HL-60 (cell line): ENCODE measurements at regions not wholly inside any gene's neighbourhood (a gene's known extent, or its start where the extent isn't known, plus 50 kb on each side); places are given as distances from the start of the nearest gene placed in this dataset.

Source experiments
- DNase-seq, 2 experiments: peaks; one replicate each; pipeline ENCODE4 v3.0.0-alpha.2; 2010 to 2020; ENCODE audit warnings: low read depth in 1 of 2, low spot score in 1 of 2
- H3K27ac ChIP-seq: fragments of 250-450 bp; sonication (Bioruptor Pico); replicated peaks from 2 replicates; pipeline ENCODE4 v1.5.1; 2020; ENCODE audit warnings: mild to moderate bottlenecking, moderate library complexity
- H3K27me3 ChIP-seq: fragments of 250-450 bp; sonication (Bioruptor Pico); 2 replicates; pipeline ENCODE4 v1.5.1; 2021; ENCODE audit warnings: mild to moderate bottlenecking, moderate library complexity; ENCODE audit not compliant: insufficient read depth, poor library complexity, severe bottlenecking
- H3K4me3 ChIP-seq: replicated peaks from 2 replicates; pipeline ENCODE4 v1.5.1; 2011; ENCODE audit warnings: mild to moderate bottlenecking, control low read depth, low read length; ENCODE audit not compliant: insufficient read depth
- GABPA ChIP-seq: IDR thresholded peaks from 2 replicates; pipeline ENCODE4 v1.6.1; 2012; ENCODE audit warnings: low read depth
- POLR2AphosphoS5 ChIP-seq: IDR thresholded peaks from 2 replicates; pipeline ENCODE4 v1.6.1; 2012; ENCODE audit warnings: low read depth
- SPI1 ChIP-seq: IDR thresholded peaks from 2 replicates; pipeline ENCODE4 v1.6.1; 2012; ENCODE audit warnings: low read depth, mild to moderate bottlenecking, borderline replicate concordance
- TF ChIP-seq, protein P1 (sequence below): IDR thresholded peaks from one replicate; pipeline ENCODE4 v1.5.1; 2011; ENCODE audit warnings: low read length, control low read depth, inconsistent platforms; ENCODE audit not compliant: insufficient read depth
- TF ChIP-seq, protein P2 (sequence below): IDR thresholded peaks from 2 replicates; pipeline ENCODE4 v1.6.1; 2012; ENCODE audit warnings: low read depth; ENCODE audit not compliant: insufficient replicate concordance

DNA sequence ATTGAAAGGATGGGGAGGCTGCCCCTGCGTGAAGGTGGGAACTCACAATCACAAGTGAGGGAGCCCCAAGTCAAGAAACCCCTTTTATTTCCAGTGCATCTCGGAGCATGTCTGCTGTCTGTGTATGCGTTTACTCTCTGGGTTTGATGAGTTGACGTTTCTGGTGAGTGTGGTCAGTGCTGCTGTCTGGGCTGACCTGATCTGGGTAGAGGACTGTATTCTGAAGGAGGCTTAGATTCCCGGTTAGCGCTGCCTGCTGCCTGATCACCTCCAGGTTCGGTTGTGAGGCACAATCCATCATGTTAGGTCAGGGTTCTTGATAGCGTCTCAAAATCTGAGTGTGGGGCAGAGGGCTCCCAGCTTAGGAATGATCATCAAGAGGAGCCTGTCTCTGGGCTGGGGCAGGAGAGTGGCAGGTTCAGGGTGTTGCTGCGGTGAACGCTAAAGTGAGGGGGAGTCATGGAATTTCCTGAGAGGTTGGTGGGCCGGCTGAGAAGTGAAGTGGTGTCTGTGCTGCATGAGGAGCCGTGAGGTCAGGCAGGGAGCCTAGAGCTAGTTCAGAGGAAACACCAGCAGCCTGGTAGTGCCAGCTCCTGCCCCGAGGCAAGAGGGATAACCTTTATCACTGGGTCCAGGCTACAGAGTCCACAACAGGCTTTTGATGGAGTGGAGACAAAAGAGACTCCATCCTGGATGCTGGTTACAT, 225.3 kb upstream of the CST7 start:
- Histone ChIP-seq H3K27ac (no peak overlapping the region), H3K27me3 (no peaks in the 10 kb centered on the region), H3K4me3 (no peak overlapping the region)
- TF ChIP-seq, protein P1, sequence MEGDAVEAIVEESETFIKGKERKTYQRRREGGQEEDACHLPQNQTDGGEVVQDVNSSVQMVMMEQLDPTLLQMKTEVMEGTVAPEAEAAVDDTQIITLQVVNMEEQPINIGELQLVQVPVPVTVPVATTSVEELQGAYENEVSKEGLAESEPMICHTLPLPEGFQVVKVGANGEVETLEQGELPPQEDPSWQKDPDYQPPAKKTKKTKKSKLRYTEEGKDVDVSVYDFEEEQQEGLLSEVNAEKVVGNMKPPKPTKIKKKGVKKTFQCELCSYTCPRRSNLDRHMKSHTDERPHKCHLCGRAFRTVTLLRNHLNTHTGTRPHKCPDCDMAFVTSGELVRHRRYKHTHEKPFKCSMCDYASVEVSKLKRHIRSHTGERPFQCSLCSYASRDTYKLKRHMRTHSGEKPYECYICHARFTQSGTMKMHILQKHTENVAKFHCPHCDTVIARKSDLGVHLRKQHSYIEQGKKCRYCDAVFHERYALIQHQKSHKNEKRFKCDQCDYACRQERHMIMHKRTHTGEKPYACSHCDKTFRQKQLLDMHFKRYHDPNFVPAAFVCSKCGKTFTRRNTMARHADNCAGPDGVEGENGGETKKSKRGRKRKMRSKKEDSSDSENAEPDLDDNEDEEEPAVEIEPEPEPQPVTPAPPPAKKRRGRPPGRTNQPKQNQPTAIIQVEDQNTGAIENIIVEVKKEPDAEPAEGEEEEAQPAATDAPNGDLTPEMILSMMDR = no peak
- TF ChIP-seq, protein P2, sequence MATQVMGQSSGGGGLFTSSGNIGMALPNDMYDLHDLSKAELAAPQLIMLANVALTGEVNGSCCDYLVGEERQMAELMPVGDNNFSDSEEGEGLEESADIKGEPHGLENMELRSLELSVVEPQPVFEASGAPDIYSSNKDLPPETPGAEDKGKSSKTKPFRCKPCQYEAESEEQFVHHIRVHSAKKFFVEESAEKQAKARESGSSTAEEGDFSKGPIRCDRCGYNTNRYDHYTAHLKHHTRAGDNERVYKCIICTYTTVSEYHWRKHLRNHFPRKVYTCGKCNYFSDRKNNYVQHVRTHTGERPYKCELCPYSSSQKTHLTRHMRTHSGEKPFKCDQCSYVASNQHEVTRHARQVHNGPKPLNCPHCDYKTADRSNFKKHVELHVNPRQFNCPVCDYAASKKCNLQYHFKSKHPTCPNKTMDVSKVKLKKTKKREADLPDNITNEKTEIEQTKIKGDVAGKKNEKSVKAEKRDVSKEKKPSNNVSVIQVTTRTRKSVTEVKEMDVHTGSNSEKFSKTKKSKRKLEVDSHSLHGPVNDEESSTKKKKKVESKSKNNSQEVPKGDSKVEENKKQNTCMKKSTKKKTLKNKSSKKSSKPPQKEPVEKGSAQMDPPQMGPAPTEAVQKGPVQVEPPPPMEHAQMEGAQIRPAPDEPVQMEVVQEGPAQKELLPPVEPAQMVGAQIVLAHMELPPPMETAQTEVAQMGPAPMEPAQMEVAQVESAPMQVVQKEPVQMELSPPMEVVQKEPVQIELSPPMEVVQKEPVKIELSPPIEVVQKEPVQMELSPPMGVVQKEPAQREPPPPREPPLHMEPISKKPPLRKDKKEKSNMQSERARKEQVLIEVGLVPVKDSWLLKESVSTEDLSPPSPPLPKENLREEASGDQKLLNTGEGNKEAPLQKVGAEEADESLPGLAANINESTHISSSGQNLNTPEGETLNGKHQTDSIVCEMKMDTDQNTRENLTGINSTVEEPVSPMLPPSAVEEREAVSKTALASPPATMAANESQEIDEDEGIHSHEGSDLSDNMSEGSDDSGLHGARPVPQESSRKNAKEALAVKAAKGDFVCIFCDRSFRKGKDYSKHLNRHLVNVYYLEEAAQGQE = no peak
- TF ChIP-seq POLR2AphosphoS5 = no peak
- no peak for TF ChIP-seq GABPA
- TF ChIP-seq SPI1 = no peak
- DNase-seq = no peak

DNA sequence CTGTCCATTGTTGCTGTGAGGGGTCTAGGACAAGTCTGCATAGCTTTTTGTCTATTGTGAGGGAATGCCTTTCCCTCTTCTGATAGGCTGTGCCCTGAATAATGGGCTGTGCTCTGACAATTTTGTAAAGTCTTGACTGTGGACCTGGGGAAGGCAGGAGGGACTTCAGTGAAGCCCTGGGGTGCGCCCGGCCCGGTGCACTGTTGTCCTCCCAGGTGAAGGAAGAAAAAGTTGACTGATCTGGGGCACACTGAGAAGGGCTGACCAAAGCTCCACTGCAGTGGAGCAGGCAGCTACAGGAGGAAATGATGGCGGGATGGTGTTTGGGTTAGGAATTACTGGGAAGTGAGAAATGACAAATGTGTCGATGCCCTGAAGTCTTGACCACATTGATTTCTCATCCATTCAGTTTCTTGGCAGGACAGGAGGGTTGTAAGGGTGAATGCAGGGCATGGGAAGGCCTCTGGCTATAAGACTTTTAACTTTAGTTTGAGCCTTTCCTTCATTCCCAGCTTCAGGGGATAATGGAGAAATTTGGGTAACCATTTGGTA, 224.0 kb upstream of the CST7 start:
- no peak overlapping the region for H3K27ac ChIP-seq
- DNase-seq = no peak
- TF ChIP-seq, protein P1 = no peak
- TF ChIP-seq, protein P2 = no peak
- TF ChIP-seq SPI1 (no peak), GABPA (no peak), POLR2AphosphoS5 (no peak)

DNA sequence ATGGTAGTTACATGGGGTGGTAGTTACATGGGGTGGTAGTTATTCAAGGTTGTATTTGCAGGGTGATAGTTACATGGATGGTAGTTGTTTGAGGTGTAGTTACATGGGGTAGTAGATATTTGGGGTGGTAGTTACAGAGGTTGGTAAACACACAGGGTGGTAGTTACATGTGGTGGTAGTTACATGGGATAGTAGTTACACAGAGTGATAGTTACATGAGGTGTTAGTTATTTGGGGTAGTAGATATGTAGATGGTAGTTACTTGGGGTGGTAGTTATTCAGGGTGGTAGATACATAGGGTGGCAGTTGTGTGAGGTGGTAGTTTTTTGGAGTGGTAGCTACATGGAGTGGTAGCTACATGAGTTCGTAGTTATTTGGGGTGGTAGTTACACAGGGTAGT, 221.3 kb upstream of the CST7 start:
- Histone ChIP-seq H3K27me3 (no peaks in the 10 kb centered on the region), H3K27ac (no peak overlapping the region), H3K4me3 (no peak overlapping the region)
- no peak for DNase-seq
- TF ChIP-seq POLR2AphosphoS5 (no peak), SPI1 (no peak), GABPA (no peak)
- TF ChIP-seq, protein P1 = no peak
- TF ChIP-seq, protein P2 = no peak

More for the DNA sequence above, 224.0 kb upstream of the CST7 start:
- Histone ChIP-seq H3K4me3 (no peak overlapping the region), H3K27me3 (no peaks in the 10 kb centered on the region)
